OCI-LY7 (cell line): ENCODE measurements at regions not wholly inside any gene's neighbourhood (a gene's known extent, or its start where the extent isn't known, plus 50 kb on each side); places are given as distances from the start of the nearest gene placed in this dataset.

ENCODE experiments used
- EZH2phosphoT487 ChIP-seq: fragments of 200-600 bp; sonication (generic); IDR thresholded peaks from 2 replicates; pipeline ENCODE4 v1.6.1; 2018; ENCODE audit warnings: low read depth, borderline replicate concordance, mild to moderate bottlenecking, mixed run types, antibody characterized with exemption, low read length, moderate library complexity, mixed read lengths
- TF ChIP-seq, protein P1 (sequence below): fragments of 200-600 bp; sonication (generic); conservative IDR thresholded peaks from 2 replicates; pipeline ENCODE4 v1.5.1; 2014; ENCODE audit warnings: mild to moderate bottlenecking, antibody characterized with exemption, low read length, moderate library complexity, mixed read lengths

DNA sequence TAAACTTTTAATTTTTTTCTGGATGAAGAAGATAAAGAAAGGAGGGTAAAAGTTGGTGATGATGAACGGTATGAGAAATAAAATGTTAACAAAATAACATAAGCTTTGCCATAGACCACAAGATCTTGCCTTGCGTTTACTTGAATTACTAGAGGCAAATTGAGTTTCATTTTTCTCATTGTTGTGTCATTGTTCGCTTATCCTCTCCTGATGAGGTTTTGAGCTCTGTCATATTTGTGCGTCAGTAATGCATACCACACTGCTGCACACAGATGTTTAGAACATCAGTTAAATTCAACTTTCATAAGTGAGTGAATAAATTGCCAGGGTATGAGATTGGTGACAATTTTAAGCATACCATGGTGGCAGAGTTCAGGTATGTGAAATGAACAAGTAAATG lies 843.6 kb downstream of the SUCLG1 start:
- TF ChIP-seq, protein P1, sequence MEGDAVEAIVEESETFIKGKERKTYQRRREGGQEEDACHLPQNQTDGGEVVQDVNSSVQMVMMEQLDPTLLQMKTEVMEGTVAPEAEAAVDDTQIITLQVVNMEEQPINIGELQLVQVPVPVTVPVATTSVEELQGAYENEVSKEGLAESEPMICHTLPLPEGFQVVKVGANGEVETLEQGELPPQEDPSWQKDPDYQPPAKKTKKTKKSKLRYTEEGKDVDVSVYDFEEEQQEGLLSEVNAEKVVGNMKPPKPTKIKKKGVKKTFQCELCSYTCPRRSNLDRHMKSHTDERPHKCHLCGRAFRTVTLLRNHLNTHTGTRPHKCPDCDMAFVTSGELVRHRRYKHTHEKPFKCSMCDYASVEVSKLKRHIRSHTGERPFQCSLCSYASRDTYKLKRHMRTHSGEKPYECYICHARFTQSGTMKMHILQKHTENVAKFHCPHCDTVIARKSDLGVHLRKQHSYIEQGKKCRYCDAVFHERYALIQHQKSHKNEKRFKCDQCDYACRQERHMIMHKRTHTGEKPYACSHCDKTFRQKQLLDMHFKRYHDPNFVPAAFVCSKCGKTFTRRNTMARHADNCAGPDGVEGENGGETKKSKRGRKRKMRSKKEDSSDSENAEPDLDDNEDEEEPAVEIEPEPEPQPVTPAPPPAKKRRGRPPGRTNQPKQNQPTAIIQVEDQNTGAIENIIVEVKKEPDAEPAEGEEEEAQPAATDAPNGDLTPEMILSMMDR = no peak
- no peak for TF ChIP-seq EZH2phosphoT487
